ENCODE measurements at regions not wholly inside any gene's neighbourhood (a gene's known extent, or its start where the extent isn't known, plus 50 kb on each side); places are given as distances from the start of the nearest gene placed in this dataset.

- no peak overlapping the region for H3K4me3 ChIP-seq (ENCODE audit: insufficient read depth, low read length, poor library complexity, severe bottlenecking)
- H3K36me3 ChIP-seq (ENCODE audit: low read length), result no peaks in the 10 kb centered on the region
- no peak overlapping the region for H2AFZ ChIP-seq (ENCODE audit: low read depth, low read length, severe bottlenecking)
- H3K79me2 ChIP-seq (ENCODE audit: insufficient read depth, low read length), result no peaks in the 10 kb centered on the region
- no peak overlapping the region for H3K27ac ChIP-seq (ENCODE audit: low read depth, low read length)
- H3F3A ChIP-seq (ENCODE audit: insufficient read depth), result no peaks in the 10 kb centered on the region
- no peak overlapping the region for H3K9ac ChIP-seq (ENCODE audit: low read length)
- H4K20me1 ChIP-seq (ENCODE audit: low read depth, low read length), result no peaks in the 10 kb centered on the region
- TF ChIP-seq EZH2phosphoT487 (conservative IDR thresholded peaks at IDR 0.05; ENCODE audit: low read length), result no peak
- no peak for TF ChIP-seq CTCF (IDR thresholded peaks at IDR 0.05; ENCODE audit: insufficient read depth, low read length, poor library complexity, severe bottlenecking)
- H3K9me3 ChIP-seq (ENCODE audit: insufficient read depth, low read length), result no peaks in the 10 kb centered on the region
- no peaks in the 10 kb centered on the region for H3K9me2 ChIP-seq (replicated peaks; ENCODE audit: insufficient read depth, low read length)
- no peaks in the 10 kb centered on the region for H3K27me3 ChIP-seq (ENCODE audit: low read length)
- no peak overlapping the region for H3K4me2 ChIP-seq (ENCODE audit: low read depth, low read length, poor library complexity, severe bottlenecking)
These were observed 126.0 kb downstream of the GATA3 start for GRCh38 chr10:8180360-8181109.

- TF ChIP-seq CTCF (IDR thresholded peaks at IDR 0.05; ENCODE audit: insufficient read depth, low read length, poor library complexity, severe bottlenecking), result no peak
- TF ChIP-seq EZH2phosphoT487 (conservative IDR thresholded peaks at IDR 0.05; ENCODE audit: low read length), result no peak
These were observed 127.1 kb downstream of the GATA3 start for GRCh38 chr10:8181496-8182157.

GRCh38 chr10:8182806-8183205 is 128.3 kb downstream of the GATA3 start:
- no peaks in the 10 kb centered on the region for H4K20me1 ChIP-seq (ENCODE audit: low read depth, low read length)
- no peaks in the 10 kb centered on the region for H3F3A ChIP-seq (ENCODE audit: insufficient read depth)
- no peak overlapping the region for H3K4me3 ChIP-seq (ENCODE audit: insufficient read depth, low read length, poor library complexity, severe bottlenecking)
- no peak overlapping the region for H3K9ac ChIP-seq (ENCODE audit: low read length)
- TF ChIP-seq EZH2phosphoT487 (conservative IDR thresholded peaks at IDR 0.05; ENCODE audit: low read length), result no peak
- H3K79me2 ChIP-seq (ENCODE audit: insufficient read depth, low read length), result no peaks in the 10 kb centered on the region
- H3K36me3 ChIP-seq (ENCODE audit: low read length), result no peaks in the 10 kb centered on the region
- no peak overlapping the region for H3K27ac ChIP-seq (ENCODE audit: low read depth, low read length)
- H3K27me3 ChIP-seq (ENCODE audit: low read length), result no peaks in the 10 kb centered on the region
- no peaks in the 10 kb centered on the region for H3K9me3 ChIP-seq (ENCODE audit: insufficient read depth, low read length)
- no peaks in the 10 kb centered on the region for H3K9me2 ChIP-seq (replicated peaks; ENCODE audit: insufficient read depth, low read length)
- H2AFZ ChIP-seq (ENCODE audit: low read depth, low read length, severe bottlenecking), result no peak overlapping the region
- no peak overlapping the region for H3K4me2 ChIP-seq (ENCODE audit: low read depth, low read length, poor library complexity, severe bottlenecking)

More at GRCh38 chr10:8181496-8182157, 127.1 kb downstream of the GATA3 start:
- H2AFZ ChIP-seq (ENCODE audit: low read depth, low read length, severe bottlenecking), result no peak overlapping the region
- H4K20me1 ChIP-seq (ENCODE audit: low read depth, low read length), result no peaks in the 10 kb centered on the region
- no peak overlapping the region for H3K4me2 ChIP-seq (ENCODE audit: low read depth, low read length, poor library complexity, severe bottlenecking)
- H3K27ac ChIP-seq (ENCODE audit: low read depth, low read length), result no peak overlapping the region
- H3F3A ChIP-seq (ENCODE audit: insufficient read depth), result no peaks in the 10 kb centered on the region
- H3K27me3 ChIP-seq (ENCODE audit: low read length), result no peaks in the 10 kb centered on the region
- no peak overlapping the region for H3K4me3 ChIP-seq (ENCODE audit: insufficient read depth, low read length, poor library complexity, severe bottlenecking)
- H3K9me3 ChIP-seq (ENCODE audit: insufficient read depth, low read length), result no peaks in the 10 kb centered on the region
- no peaks in the 10 kb centered on the region for H3K36me3 ChIP-seq (ENCODE audit: low read length)
- no peaks in the 10 kb centered on the region for H3K9me2 ChIP-seq (replicated peaks; ENCODE audit: insufficient read depth, low read length)
- H3K79me2 ChIP-seq (ENCODE audit: insufficient read depth, low read length), result no peaks in the 10 kb centered on the region
- H3K9ac ChIP-seq (ENCODE audit: low read length), result no peak overlapping the region

GRCh38 chr10:8183241-8183704 is 128.8 kb downstream of the GATA3 start:
- Histone ChIP-seq H3K36me3 (ENCODE audit: low read length) (no peaks in the 10 kb centered on the region), H4K20me1 (ENCODE audit: low read depth, low read length) (no peaks in the 10 kb centered on the region), H3K9me2 (replicated peaks; ENCODE audit: insufficient read depth, low read length) (no peaks in the 10 kb centered on the region), H3F3A (ENCODE audit: insufficient read depth) (no peaks in the 10 kb centered on the region), H3K9ac (ENCODE audit: low read length) (no peak overlapping the region), H3K4me2 (ENCODE audit: low read depth, low read length, poor library complexity, severe bottlenecking) (no peak overlapping the region), H3K4me3 (ENCODE audit: insufficient read depth, low read length, poor library complexity, severe bottlenecking) (no peak overlapping the region), H3K9me3 (ENCODE audit: insufficient read depth, low read length) (no peaks in the 10 kb centered on the region), H3K27ac (ENCODE audit: low read depth, low read length) (no peak overlapping the region), H2AFZ (ENCODE audit: low read depth, low read length, severe bottlenecking) (no peak overlapping the region), H3K27me3 (ENCODE audit: low read length) (no peaks in the 10 kb centered on the region), H3K79me2 (ENCODE audit: insufficient read depth, low read length) (no peaks in the 10 kb centered on the region)
- TF ChIP-seq EZH2phosphoT487 (conservative IDR thresholded peaks at IDR 0.05; ENCODE audit: low read length), result no peak
- no peak for TF ChIP-seq CTCF (IDR thresholded peaks at IDR 0.05; ENCODE audit: insufficient read depth, low read length, poor library complexity, severe bottlenecking)
